ENCODE measurements at regions not wholly inside any gene's neighbourhood (a gene's known extent, or its start where the extent isn't known, plus 50 kb on each side); places are given as distances from the start of the nearest gene placed in this dataset.

- no peaks in the 10 kb centered on the region for H3K27me3 ChIP-seq (ENCODE audit: control insufficient read depth, low read length)
Observed at GRCh38 chrX:110427076-110427475, 68.4 kb downstream of the RTL9 start.

GRCh38 chrX:110428144-110428543, 69.5 kb downstream of the RTL9 start:
- no peaks in the 10 kb centered on the region for H3K36me3 ChIP-seq (ENCODE audit: control insufficient read depth, low read length)
- H3K27me3 ChIP-seq (ENCODE audit: control insufficient read depth, low read length) = no peaks in the 10 kb centered on the region
- H3K9me2 ChIP-seq (replicated peaks; ENCODE audit: control insufficient read depth, low read length) = no peaks in the 10 kb centered on the region
- TF ChIP-seq EZH2phosphoT487 (IDR thresholded peaks at IDR 0.05; ENCODE audit: borderline replicate concordance, low read length) (no peak), CTCF (IDR thresholded peaks at IDR 0.05; ENCODE audit: low read depth, low read length, poor library complexity, severe bottlenecking) (no peak)
- no peak overlapping the region for H3K27ac ChIP-seq (ENCODE audit: low read depth, low read length)
- no peaks in the 10 kb centered on the region for H3K4me1 ChIP-seq (ENCODE audit: control insufficient read depth, low read length)
- no peaks in the 10 kb centered on the region for H3F3A ChIP-seq (ENCODE audit: control insufficient read depth, insufficient read depth)
- no peaks in the 10 kb centered on the region for H3K9me3 ChIP-seq (ENCODE audit: control insufficient read depth, insufficient read depth, low read length)
- no peaks in the 10 kb centered on the region for H4K20me1 ChIP-seq (ENCODE audit: control insufficient read depth, insufficient read depth, low read depth, low read length)
- no peak overlapping the region for H3K4me2 ChIP-seq (ENCODE audit: low read length)
- no peaks in the 10 kb centered on the region for H3K79me2 ChIP-seq (ENCODE audit: control insufficient read depth, low read length)
- no peak overlapping the region for H3K4me3 ChIP-seq (ENCODE audit: low read length)

More at GRCh38 chrX:110427076-110427475, 68.4 kb downstream of the RTL9 start:
- no peaks in the 10 kb centered on the region for H3F3A ChIP-seq (ENCODE audit: control insufficient read depth, insufficient read depth)
- no peak overlapping the region for H3K4me2 ChIP-seq (ENCODE audit: low read length)
- H3K9me2 ChIP-seq (replicated peaks; ENCODE audit: control insufficient read depth, low read length) = no peaks in the 10 kb centered on the region
- H3K79me2 ChIP-seq (ENCODE audit: control insufficient read depth, low read length) = no peaks in the 10 kb centered on the region
- no peaks in the 10 kb centered on the region for H3K4me1 ChIP-seq (ENCODE audit: control insufficient read depth, low read length)
- H3K4me3 ChIP-seq (ENCODE audit: low read length) = no peak overlapping the region
- no peak overlapping the region for H3K27ac ChIP-seq (ENCODE audit: low read depth, low read length)
- no peak for TF ChIP-seq CTCF (IDR thresholded peaks at IDR 0.05; ENCODE audit: low read depth, low read length, poor library complexity, severe bottlenecking)
- TF ChIP-seq EZH2phosphoT487 (IDR thresholded peaks at IDR 0.05; ENCODE audit: borderline replicate concordance, low read length) = no peak
- H3K36me3 ChIP-seq (ENCODE audit: control insufficient read depth, low read length) = no peaks in the 10 kb centered on the region
- no peaks in the 10 kb centered on the region for H4K20me1 ChIP-seq (ENCODE audit: control insufficient read depth, insufficient read depth, low read depth, low read length)
- no peaks in the 10 kb centered on the region for H3K9me3 ChIP-seq (ENCODE audit: control insufficient read depth, insufficient read depth, low read length)

- no peaks in the 10 kb centered on the region for H3K79me2 ChIP-seq (ENCODE audit: control insufficient read depth, low read length)
- no peaks in the 10 kb centered on the region for H3K9me2 ChIP-seq (replicated peaks; ENCODE audit: control insufficient read depth, low read length)
- no peaks in the 10 kb centered on the region for H3K36me3 ChIP-seq (ENCODE audit: control insufficient read depth, low read length)
- no peak overlapping the region for H3K4me2 ChIP-seq (ENCODE audit: low read length)
- H3K27me3 ChIP-seq (ENCODE audit: control insufficient read depth, low read length) = no peaks in the 10 kb centered on the region
- H3K4me1 ChIP-seq (ENCODE audit: control insufficient read depth, low read length) = no peaks in the 10 kb centered on the region
- no peaks in the 10 kb centered on the region for H3K9me3 ChIP-seq (ENCODE audit: control insufficient read depth, insufficient read depth, low read length)
- H3K4me3 ChIP-seq (ENCODE audit: low read length) = no peak overlapping the region
- H3F3A ChIP-seq (ENCODE audit: control insufficient read depth, insufficient read depth) = no peaks in the 10 kb centered on the region
- H4K20me1 ChIP-seq (ENCODE audit: control insufficient read depth, insufficient read depth, low read depth, low read length) = no peaks in the 10 kb centered on the region
- H3K27ac ChIP-seq (ENCODE audit: low read depth, low read length) = no peak overlapping the region
- no peak for TF ChIP-seq EZH2phosphoT487 (IDR thresholded peaks at IDR 0.05; ENCODE audit: borderline replicate concordance, low read length)
- no peak for TF ChIP-seq CTCF (IDR thresholded peaks at IDR 0.05; ENCODE audit: low read depth, low read length, poor library complexity, severe bottlenecking)
Observed at GRCh38 chrX:110430293-110431076, 71.8 kb downstream of the RTL9 start.

All from DOHH2 (cell line).